Endodermal cell (in vitro differentiated cells): ENCODE measurements at regions not wholly inside any gene's neighbourhood (a gene's known extent, or its start where the extent isn't known, plus 50 kb on each side); places are given as distances from the start of the nearest gene placed in this dataset.

ENCODE experiments used
- DNase-seq: peaks from one replicate; pipeline ENCODE4 v3.0.0-alpha.2; 2017
- H3K27ac ChIP-seq: 2 replicates; pipeline ENCODE4 v1.5.1; 2013; ENCODE audit warnings: mild to moderate bottlenecking, low read depth, low read length, moderate library complexity
- H3K27me3 ChIP-seq: 2 replicates; pipeline ENCODE4 v1.6.1; 2013; ENCODE audit warnings: mild to moderate bottlenecking, low read length, moderate library complexity; ENCODE audit not compliant: insufficient read depth, control insufficient read depth, poor library complexity, severe bottlenecking
- H3K36me3 ChIP-seq: 2 replicates; pipeline ENCODE4 v1.7.0; 2013; ENCODE audit warnings: mild to moderate bottlenecking, low read length, moderate library complexity; ENCODE audit not compliant: control insufficient read depth, insufficient read depth
- H3K4me1 ChIP-seq: one replicate; pipeline ENCODE4 v1.7.0; 2013; ENCODE audit warnings: low read length; ENCODE audit not compliant: control insufficient read depth, insufficient read depth
- H3K4me3 ChIP-seq: 2 replicates; pipeline ENCODE4 v1.5.1; 2013; ENCODE audit warnings: mild to moderate bottlenecking, low read length, moderate library complexity
- H3K9ac ChIP-seq: 2 replicates; pipeline ENCODE4 v1.6.1; 2013; ENCODE audit warnings: mild to moderate bottlenecking, low read length, moderate library complexity; ENCODE audit not compliant: poor library complexity, severe bottlenecking; ENCODE audit errors: extremely low read depth
- H3K9me3 ChIP-seq: 2 replicates; pipeline ENCODE4 v1.6.1; 2013; ENCODE audit warnings: mild to moderate bottlenecking, low read length, moderate library complexity; ENCODE audit not compliant: control insufficient read depth
- H3K27ac Mint-ChIP-seq: 2 replicates; pipeline ENCODE4 v1.8.0; 2020; ENCODE audit warnings: mixed read lengths
- H3K27me3 Mint-ChIP-seq: 2 replicates; pipeline ENCODE4 v1.8.0; 2021; ENCODE audit warnings: mild to moderate bottlenecking, mixed read lengths; ENCODE audit not compliant: insufficient read depth
- H3K36me3 Mint-ChIP-seq: 2 replicates; pipeline ENCODE4 v1.8.0; 2020; ENCODE audit warnings: low read depth, mixed read lengths
- H3K4me1 Mint-ChIP-seq: 2 replicates; pipeline ENCODE4 v1.8.0; 2020; ENCODE audit warnings: mixed read lengths
- H3K4me3 Mint-ChIP-seq: 2 replicates; pipeline ENCODE4 v1.8.0; 2020; ENCODE audit warnings: mild to moderate bottlenecking, moderate library complexity, mixed read lengths
- H3K9me3 Mint-ChIP-seq: 2 replicates; pipeline ENCODE4 v1.8.0; 2020; ENCODE audit warnings: mild to moderate bottlenecking, mixed read lengths
- CTCF ChIP-seq: fragments of 200-600 bp; sonication (generic); conservative IDR thresholded peaks from 2 replicates; pipeline ENCODE4 v1.5.0; 2021; ENCODE audit warnings: antibody characterized with exemption, mild to moderate bottlenecking
- WGBS, 2 experiments: methylation state at CpG; one replicate each; pipeline versions ENCODE4 v1.1.5 to v1.1.7; 2013; ENCODE audit warnings: missing lambda C conversion rate in 2 of 2, mixed read lengths in 1 of 2; ENCODE audit not compliant: insufficient coverage in 1 of 2, insufficient read length in 1 of 2; 5-methylcytosine and 5-hydroxymethylcytosine counted together

- H3K27me3 ChIP-seq, result no peaks in the 10 kb centered on the region
- no peak for TF ChIP-seq CTCF
- H3K4me3 ChIP-seq, result no peak overlapping the region
- Mint-ChIP-seq H3K4me1 (peaks cover 4% of the 10 kb centered on the region), H3K4me3 (no peak overlapping the region), H3K9me3 (no peaks in the 10 kb centered on the region), H3K36me3 (no peaks in the 10 kb centered on the region), H3K27me3 (no peaks in the 10 kb centered on the region), H3K27ac (no peak overlapping the region)
- DNase-seq, result no peak
- no peak overlapping the region for H3K9ac ChIP-seq
- 81 to 91% methylated on average over 3 to 5 of the region's 5 CpGs for WGBS, 2 experiments
- H3K27ac ChIP-seq, result no peak overlapping the region
- no peaks in the 10 kb centered on the region for H3K9me3 ChIP-seq
- H3K36me3 ChIP-seq, result no peaks in the 10 kb centered on the region
- no peaks in the 10 kb centered on the region for H3K4me1 ChIP-seq
Observed at GRCh38 chr5:81829242-81829641, 78.3 kb upstream of the SSBP2 start.

GRCh38 chr5:81827500-81827899, 76.6 kb upstream of the SSBP2 start:
- peaks cover 4% of the 10 kb centered on the region for H3K4me1 Mint-ChIP-seq
- H3K9me3 Mint-ChIP-seq, result peaks cover 3% of the 10 kb centered on the region
- no peaks in the 10 kb centered on the region for H3K27me3 Mint-ChIP-seq
- no peak for TF ChIP-seq CTCF
- no peak overlapping the region for H3K27ac Mint-ChIP-seq
- H3K4me3 Mint-ChIP-seq, result no peak overlapping the region
- Histone ChIP-seq H3K4me1 (no peaks in the 10 kb centered on the region), H3K9ac (no peak overlapping the region), H3K9me3 (no peaks in the 10 kb centered on the region), H3K27ac (no peak overlapping the region), H3K4me3 (no peak overlapping the region), H3K36me3 (no peaks in the 10 kb centered on the region), H3K27me3 (no peaks in the 10 kb centered on the region)
- no peak for DNase-seq
- H3K36me3 Mint-ChIP-seq, result no peaks in the 10 kb centered on the region
- 82% methylated on average over 1 of the region's 1 CpG; no CpG with 5 or more reads in 1 of the 2 experiments for WGBS, 2 experiments

GRCh38 chr5:81826128-81826527, 75.2 kb upstream of the SSBP2 start:
- Mint-ChIP-seq H3K27ac (no peak overlapping the region), H3K36me3 (no peaks in the 10 kb centered on the region), H3K27me3 (no peaks in the 10 kb centered on the region), H3K9me3 (peaks cover 3% of the 10 kb centered on the region), H3K4me3 (no peak overlapping the region), H3K4me1 (peaks cover 4% of the 10 kb centered on the region)
- no peak for TF ChIP-seq CTCF
- Histone ChIP-seq H3K9ac (no peak overlapping the region), H3K36me3 (no peaks in the 10 kb centered on the region), H3K4me3 (no peak overlapping the region), H3K27me3 (no peaks in the 10 kb centered on the region), H3K4me1 (no peaks in the 10 kb centered on the region), H3K27ac (no peak overlapping the region), H3K9me3 (no peaks in the 10 kb centered on the region)
- no peak for DNase-seq
- 50 to 72% methylated on average over 2 of the region's 2 CpGs for WGBS, 2 experiments
